ENCODE measurements at regions not wholly inside any gene's neighbourhood (a gene's known extent, or its start where the extent isn't known, plus 50 kb on each side); places are given as distances from the start of the nearest gene placed in this dataset.

DNA sequence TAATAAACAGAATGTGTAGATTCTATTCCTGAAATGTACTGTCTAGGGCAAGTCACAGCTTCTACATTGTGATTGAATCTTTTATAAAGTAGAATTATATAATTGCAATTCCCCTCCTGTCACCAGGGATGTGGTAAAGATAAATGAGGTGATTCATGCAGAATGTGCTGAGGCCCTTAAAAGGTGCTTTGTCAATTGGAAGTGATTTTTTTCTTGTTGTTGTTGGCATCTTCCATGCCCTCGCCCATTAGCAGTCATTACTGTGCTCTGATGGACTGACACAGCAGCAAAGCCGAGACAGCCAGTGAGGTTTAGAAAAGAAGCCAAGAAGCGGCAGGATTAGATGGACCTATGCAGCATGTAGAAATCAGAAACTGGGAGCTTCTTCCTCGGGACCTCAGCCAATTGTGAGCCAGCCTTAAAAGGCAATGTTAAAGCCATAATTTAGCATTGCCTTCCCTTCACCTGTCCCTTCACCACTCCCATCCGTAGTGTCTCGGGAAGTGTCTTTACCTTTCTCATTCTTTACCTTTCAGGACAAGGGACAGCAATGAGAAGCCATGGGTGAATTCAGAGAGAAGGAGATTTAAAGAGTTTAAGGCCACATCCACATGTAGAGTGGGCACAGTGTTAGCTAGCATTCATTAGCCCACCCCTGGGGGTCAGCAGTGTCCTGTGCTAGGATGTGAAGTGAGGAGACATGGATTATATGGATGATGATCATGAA lies 257.8 kb downstream of the PLK2 start:
- TF ChIP-seq YY1 (IDR thresholded peaks at IDR 0.05; ENCODE audit: insufficient read depth, insufficient read length) (no peak), SUZ12 (IDR thresholded peaks at IDR 0.05; ENCODE audit: extremely low read depth, insufficient read depth, insufficient read length) (no peak), ZNF274 (IDR thresholded peaks at IDR 0.05; ENCODE audit: low read depth, low read length) (no peak)
